HG02884 (cell line): ENCODE measurements at regions not wholly inside any gene's neighbourhood (a gene's known extent, or its start where the extent isn't known, plus 50 kb on each side); places are given as distances from the start of the nearest gene placed in this dataset.

ENCODE experiments used
- ATAC-seq: cut with Tn5 transposase; IDR thresholded peaks from one replicate; pipeline ENCODE4 v1.9.1; 2021; ENCODE audit warnings: mild to moderate bottlenecking, moderate library complexity; ENCODE audit not compliant: unreplicated experiment

DNA sequence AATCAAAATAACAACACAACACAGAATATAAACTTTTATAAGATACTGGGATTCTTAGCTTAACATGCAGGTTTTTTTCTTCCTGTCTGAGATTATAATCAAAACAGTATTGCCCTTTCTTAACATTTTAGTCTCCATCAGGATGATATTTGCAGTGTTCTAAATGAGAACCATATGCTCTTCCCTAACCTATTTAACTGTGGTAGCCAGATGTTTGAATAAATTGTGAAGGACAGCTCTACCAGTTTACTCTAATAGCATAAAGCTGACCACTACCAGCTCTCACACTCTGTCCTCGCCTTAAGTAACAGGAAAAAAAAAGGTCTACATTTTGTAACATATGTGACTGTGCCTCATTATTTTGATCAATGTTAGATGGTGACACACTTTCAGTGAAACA, 618.7 kb upstream of the SGCG start:
- no peak for ATAC-seq

- ATAC-seq: no peak
These were observed 617.5 kb upstream of the SGCG start for GRCh38 chr13:22563272-22563671.

DNA sequence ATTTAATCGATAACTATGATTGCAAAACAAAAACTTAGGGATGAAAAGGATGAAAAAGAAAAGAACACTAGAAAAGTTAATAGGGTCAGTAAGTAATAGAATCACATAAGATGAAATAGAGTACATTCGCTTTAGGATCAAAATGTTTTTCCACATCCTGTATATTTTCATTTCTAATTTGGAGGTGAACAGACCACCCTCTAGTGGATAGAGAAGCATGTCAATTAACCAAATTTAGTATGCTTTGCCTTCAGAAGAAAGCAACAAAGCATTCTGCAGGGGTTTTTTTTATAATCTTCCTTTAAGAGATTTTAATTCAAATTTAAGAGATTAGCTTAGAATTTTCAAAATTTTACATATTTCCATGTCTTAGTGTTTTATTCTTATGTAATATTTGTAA, 611.0 kb upstream of the SGCG start:
- no peak for ATAC-seq

DNA sequence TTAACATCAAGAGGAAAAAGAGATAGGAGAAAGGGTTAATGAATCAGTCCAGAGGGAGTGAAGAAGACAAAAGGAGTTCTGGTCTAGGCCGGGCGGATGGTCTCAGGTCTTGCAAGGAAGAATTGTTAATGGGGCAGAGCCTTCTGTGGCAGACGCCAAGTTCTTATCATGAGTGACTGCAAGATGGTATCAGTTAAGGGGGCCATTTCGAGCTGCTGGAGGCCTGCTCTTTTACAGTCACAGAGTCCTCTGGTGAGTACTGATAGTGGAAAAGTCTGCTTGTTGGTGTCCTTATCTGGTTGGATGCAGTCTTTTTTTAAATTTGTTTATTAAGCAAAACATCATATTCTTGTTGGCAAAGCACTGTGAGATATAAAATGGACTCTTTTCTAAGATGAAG, 590.9 kb upstream of the SGCG start:
- ATAC-seq: no peak

GRCh38 chr13:22592515-22592914, 588.3 kb upstream of the SGCG start:
- ATAC-seq: no peak

- ATAC-seq: no peak
These were observed 586.7 kb upstream of the SGCG start for GRCh38 chr13:22594041-22594440.

GRCh38 chr13:22596171-22596863, 584.5 kb upstream of the SGCG start:
- ATAC-seq: no peak

DNA sequence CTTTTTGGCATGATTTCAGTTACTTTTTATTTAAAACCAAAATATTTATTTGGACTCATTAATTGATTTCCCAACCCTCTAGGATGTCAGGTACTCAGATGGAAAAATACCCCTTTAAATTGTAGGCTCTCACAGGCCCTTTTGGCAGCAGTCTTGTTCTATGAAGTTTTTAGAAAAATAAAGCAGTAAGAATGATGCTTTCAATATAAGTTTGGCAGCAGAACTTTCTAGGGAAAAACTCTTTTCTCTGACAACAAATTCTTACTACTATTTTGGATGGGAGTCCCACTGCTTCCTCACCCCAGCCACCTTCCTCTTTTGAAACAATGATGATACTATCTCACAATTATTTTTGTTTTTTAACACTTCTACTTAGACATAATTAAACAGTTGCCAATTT, 581.6 kb upstream of the SGCG start:
- no peak for ATAC-seq

DNA sequence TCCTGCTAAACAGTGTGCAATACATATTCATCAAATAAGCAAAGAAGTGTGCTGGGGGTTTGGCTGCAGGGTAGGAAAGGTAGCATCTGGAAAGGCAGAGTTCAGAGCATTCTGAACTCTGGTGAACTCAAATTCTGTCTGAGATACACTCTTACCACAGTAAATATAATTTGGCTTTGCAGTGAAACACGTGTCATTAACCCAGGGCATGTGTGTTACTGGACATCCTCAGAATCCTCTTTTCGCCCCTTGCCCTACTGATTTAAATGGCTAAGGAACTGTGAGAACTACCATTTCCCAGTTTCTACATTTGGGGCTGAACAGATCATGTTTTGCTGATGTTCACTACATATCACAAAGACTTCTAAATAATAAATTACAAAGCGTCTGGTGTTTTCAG, 562.8 kb upstream of the SGCG start:
- ATAC-seq: no peak

DNA sequence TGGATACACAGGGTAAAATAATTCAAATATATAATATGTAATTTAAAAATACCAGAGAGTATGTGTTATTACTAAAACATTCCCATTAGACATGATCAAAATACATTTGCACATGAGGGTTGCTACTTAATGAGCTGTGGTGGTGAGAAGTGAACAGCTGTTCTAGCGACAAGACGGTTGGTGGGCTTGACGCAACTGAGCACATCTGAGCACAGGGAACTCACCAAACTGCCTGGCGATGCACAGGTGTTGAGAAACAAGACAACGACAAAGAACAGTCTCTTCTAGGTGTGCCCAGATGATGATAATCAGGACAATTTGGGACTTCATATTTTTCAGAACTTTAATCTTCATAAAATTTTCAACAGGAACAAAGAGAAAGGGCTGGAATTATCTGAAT, 555.1 kb upstream of the SGCG start:
- no peak for ATAC-seq

GRCh38 chr13:22629374-22629773, 551.4 kb upstream of the SGCG start:
- ATAC-seq: no peak

- ATAC-seq: no peak
These were observed 538.7 kb upstream of the SGCG start for GRCh38 chr13:22642088-22642487.

DNA sequence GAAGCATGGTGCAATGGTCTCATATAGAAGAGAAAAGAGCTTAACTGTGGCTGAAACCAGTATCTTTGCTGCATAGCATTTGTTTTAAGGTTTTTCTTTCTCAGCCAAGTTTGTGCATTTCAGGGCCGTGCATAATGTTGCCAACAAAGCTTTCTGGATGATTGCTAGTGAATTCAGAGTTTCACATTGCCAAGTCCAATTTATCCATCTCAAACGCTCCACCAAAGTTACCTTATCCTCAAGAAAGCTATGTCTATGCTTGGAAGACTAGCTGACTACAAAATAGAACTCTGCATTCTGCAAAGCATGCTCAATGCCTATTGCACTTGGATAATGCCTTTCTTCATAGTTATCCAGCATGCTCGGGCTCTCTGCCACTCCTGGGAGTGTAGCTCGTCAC, 535.8 kb upstream of the SGCG start:
- ATAC-seq: no peak

DNA sequence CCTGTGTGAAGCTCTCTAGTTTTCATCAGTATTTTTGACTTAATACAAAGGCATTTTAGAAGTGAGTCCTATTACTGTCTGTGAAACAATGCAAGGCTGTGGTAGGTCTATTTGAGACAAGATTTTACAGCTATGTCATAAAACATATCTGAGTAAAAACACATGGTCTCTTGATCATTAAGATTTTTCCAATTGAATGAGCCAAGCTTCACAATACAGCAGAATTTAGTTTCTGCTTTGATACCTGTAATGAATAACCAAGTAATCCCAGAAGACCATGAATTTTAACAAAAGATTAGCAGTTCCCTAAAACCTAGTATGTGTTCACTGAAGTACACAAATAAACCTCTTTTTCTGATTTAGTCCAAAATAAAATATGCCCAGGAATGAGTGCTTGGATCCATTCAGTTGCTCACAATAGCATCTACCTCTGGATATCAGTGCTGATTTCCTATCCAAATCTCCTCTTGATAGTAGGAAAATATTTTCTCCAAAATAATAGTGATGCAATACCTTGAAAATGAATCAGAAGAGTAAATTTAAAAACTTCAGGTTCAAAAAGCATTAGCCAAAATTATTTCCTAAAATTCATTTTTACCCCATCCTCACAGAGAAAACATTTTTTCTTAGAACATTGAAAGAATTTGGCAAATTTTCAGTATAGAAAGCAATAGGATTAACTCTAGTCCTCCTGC, 533.5 kb upstream of the SGCG start:
- ATAC-seq: no peak

DNA sequence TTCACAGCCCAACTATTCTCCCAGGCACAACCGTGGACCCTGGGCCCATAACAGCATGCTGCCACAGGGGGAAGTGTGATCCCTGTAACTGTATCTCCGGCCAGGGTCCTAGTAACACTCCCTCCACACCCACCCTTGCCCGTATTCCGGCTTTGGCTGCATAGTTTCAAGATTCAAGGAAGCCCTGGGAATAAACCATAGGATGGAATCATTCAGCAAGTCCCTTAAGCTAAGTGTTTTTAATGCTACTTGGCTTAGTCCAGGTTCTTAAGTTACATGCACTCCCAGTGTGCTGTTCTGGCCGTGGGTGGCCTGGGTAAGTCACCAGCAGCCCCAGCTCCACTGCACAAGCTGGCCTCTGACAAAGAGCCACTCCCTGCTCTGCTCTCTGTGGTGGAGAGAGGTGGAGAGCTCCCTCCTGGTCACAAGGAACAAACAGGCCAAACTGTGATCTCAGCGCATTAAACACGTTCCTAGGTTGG, 532.4 kb upstream of the SGCG start:
- ATAC-seq: no peak

DNA sequence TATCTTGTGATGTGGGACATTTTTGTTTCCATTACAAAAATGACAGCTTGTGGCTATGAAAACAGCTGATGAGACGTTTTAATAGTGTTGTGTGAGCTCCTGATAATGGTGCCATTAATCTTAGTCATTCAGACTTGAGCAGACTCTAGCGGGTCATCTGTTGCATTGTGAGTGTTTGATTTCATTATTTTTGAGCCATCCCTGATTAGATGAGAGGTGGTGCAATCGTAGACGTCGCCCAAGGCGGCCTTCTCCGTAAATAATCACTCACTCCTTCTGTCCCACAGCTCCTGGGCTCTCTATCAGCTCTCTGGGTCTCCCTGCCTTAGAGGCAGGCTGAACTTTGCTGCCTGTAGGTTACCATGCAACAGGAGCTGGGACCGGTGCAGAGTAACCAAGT, 528.0 kb upstream of the SGCG start:
- no peak for ATAC-seq

DNA sequence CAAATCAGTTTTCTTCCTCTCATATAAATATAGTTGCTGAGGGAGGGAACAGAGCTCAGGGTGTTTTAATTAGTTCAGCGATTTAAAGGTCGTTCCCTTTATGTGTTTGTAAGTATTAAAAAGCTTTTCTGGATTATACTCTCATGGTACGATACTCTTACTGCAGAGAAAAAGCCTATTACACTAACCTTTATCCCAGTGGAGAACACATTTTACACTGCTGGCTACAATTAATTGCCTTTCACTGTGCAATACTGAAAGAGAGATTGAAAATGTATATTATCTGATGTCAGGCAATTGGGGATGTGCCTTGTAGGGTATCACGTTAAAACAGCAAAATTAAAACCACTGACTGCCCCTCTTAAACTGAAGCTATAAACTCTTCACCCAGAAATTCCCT, 526.9 kb upstream of the SGCG start:
- no peak for ATAC-seq

GRCh38 chr13:22655106-22655852, 525.5 kb upstream of the SGCG start:
- no peak for ATAC-seq

DNA sequence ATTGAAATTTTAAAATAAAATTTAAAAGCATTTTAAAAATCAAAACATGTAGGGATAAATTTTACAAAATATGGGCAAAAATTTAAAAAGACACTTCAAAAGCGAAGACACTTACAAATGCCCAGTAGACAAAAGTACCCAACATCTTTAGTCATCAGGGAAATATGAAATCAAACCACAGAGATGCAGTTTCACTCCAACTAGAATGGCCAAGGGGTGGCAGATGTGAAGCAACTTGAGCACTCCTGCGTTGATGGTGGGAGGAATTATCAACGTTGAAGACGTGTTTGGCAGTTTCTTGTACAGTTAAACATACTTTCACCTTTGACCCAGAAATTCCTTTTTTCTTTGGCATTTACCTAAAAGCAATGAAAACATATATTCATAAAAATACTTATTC, 518.0 kb upstream of the SGCG start:
- no peak for ATAC-seq

DNA sequence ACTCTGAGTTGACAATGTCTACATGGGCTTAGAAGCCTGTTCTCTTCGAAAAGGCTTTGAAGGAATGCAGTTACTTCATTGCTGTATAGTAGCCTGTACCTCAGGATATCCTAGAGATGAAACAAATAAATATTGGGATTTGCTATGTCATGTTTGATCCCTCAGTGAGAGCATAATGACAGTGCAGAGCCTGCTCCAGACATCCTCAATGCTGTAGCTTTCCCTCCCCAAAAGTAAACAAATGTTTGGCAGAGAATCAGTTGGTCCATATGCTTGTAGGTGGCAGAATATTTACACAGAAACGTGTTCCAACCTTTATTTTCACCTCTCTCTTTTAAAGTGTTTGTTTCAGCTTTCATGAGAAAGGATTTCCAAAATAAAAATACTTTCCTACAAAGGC, 515.3 kb upstream of the SGCG start:
- no peak for ATAC-seq

- ATAC-seq: no peak
These were observed 490.0 kb upstream of the SGCG start for GRCh38 chr13:22690756-22691155.

DNA sequence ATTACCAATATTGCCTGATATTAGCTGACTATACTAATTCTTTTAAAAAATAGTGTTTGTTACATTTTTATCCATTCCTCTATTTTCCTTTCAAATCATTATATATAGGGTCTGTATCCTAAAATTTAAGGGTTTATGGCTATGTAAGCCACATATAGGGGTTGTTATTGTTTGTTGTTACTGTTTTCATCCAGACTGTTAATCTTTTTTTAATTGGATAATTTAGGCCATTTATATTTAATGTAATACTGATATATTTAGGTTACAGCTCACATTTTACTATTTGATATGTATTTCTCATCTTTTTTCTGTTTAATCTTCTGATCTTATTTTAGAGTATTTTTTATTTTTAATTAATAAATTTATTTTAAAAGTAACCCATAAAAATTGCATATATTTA, 487.1 kb upstream of the SGCG start:
- ATAC-seq: no peak
